ENCODE measurements at regions not wholly inside any gene's neighbourhood (a gene's known extent, or its start where the extent isn't known, plus 50 kb on each side); places are given as distances from the start of the nearest gene placed in this dataset.

DNA sequence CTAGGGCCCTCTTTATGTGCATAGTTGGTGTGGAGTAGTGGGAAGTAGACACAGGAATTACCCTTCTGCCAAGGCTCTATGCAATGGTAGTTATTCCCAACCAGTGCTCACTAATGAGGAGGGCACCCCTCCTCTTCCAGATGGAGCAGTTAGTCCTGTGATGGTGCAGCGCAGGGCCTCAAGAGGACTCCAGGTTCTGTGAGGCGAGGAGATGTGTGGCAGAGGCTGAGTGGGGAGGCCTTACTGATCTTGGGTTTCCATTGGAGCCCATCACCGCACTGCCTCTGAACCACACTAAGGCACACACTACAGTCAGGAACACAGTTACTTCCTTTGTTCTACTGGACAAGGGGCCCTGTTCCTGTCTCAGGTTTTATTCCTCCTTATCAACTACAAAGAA is 122.5 kb upstream of the POU3F1 start (continued):
- TF ChIP-seq REST (IDR thresholded peaks at IDR 0.05; ENCODE audit: borderline replicate concordance) (no peak), REST (CRISPR knock-in tag; IDR thresholded peaks at IDR 0.05; ENCODE audit: low read depth) (no peak), CREM (IDR thresholded peaks at IDR 0.05; ENCODE audit: low read depth) (no peak)

GRCh38 chr1:38168365-38168764 is 121.8 kb upstream of the POU3F1 start:
- Histone ChIP-seq H3K9ac (ENCODE audit: insufficient read depth in 1 of 2, low read depth in 2 of 2, low read length in 2 of 2) (no peak overlapping the region), H3K4me1 (replicated peaks in 1 of 2; ENCODE audit: control insufficient read depth in 2 of 2, insufficient read depth in 2 of 2, low read length in 2 of 2) (no peaks in the 10 kb centered on the region), H3K27ac (ENCODE audit: extremely low read depth, low read depth, low read length) (no peak overlapping the region), H3K36me3 (ENCODE audit: control insufficient read depth, insufficient read depth, low read length) (no peaks in the 10 kb centered on the region), H3K9me1 (ENCODE audit: control insufficient read depth, insufficient read depth, low read length) (no peaks in the 10 kb centered on the region), H2AFZ (ENCODE audit: low read depth, low read length) (no peak overlapping the region), H3K27me3 (ENCODE audit: control insufficient read depth in 2 of 2, insufficient read depth in 2 of 2, low read length in 2 of 2) (peaks cover 22 to 24% of the 10 kb centered on the region in 2 experiments; a peak in 4 of 5 replicates), H4K20me1 (replicated peaks; ENCODE audit: control insufficient read depth, insufficient read depth, low read length) (no peaks in the 10 kb centered on the region), H3K4me2 (ENCODE audit: insufficient read depth, low read length) (no peak overlapping the region), H3K4me3 (no peak overlapping the region), H3K9me3 (replicated peaks; ENCODE audit: control insufficient read depth, insufficient read depth, low read depth, low read length) (no peaks in the 10 kb centered on the region), H3K79me2 (ENCODE audit: control insufficient read depth, insufficient read depth, low read length) (no peaks in the 10 kb centered on the region)
- WGBS (ENCODE audit: insufficient coverage, low coverage, missing lambda C conversion rate), result 0% methylated on average over 2 of the region's 2 CpGs
- POLR2A ChIA-PET, result interaction anchor here (0.6 kb wide), 1 partner anchor 49 kb away, joined by 3 read pairs; no protein-coding TSS in a partner anchor
- CTCF ChIA-PET (ENCODE audit: low intra/inter-chr PET ratio), result no interaction called here
- in situ Hi-C loops (cut with MboI), result no loop called here
- intact Hi-C loops (cut with micrococcal nuclease), result no loop called here
- ATAC-seq (no peak), DNase-seq (ENCODE audit: extremely low read depth in 1 of 4, low spot score in 3 of 4) (no peak), FAIRE-seq (no peak)
- BruUV-seq (replicated peaks), result no TSS peak
- TF ChIP-seq ZNF134 (CRISPR knock-in tag; conservative IDR thresholded peaks at IDR 0.05) (peak; percentile 71), STAG1 (CRISPR knock-in tag; IDR thresholded peaks at IDR 0.05; ENCODE audit: borderline replicate concordance) (no peak)

Data from K562 (cell line).